ENCODE measurements at regions not wholly inside any gene's neighbourhood (a gene's known extent, or its start where the extent isn't known, plus 50 kb on each side); places are given as distances from the start of the nearest gene placed in this dataset.

- H3K9me3 ChIP-seq (ENCODE audit: control extremely low read depth in 1 of 5, control insufficient read depth in 4 of 5, insufficient read depth in 2 of 5, low read depth in 1 of 5, low read length in 4 of 5): peaks cover 0 to 10% (median 0%) of the 10 kb centered on the region in 5 experiments
- no peaks in the 10 kb centered on the region for H3K36me3 ChIP-seq (ENCODE audit: control insufficient read depth in 4 of 4, insufficient read depth in 4 of 4, low read length in 3 of 4)
- 90% methylated on average over 3 of the region's 3 CpGs for WGBS (ENCODE audit: insufficient coverage)
- ChIA-PET CTCF (no interaction called here), POLR2A (no interaction called here)
- no peak overlapping the region for H3K27ac ChIP-seq (ENCODE audit: insufficient read depth in 1 of 2, low read depth in 1 of 2, low read length in 2 of 2, poor library complexity in 1 of 2, severe bottlenecking in 2 of 2)
- peaks cover 0 to 10% (median 5%) of the 10 kb centered on the region in 4 experiments for H3K4me1 ChIP-seq (ENCODE audit: control extremely low read depth in 1 of 4, control insufficient read depth in 4 of 4, insufficient read depth in 4 of 4, low read length in 3 of 4)
- DNase-seq: no peak
- peaks cover 0 to 28% (median 2%) of the 10 kb centered on the region in 5 experiments for H3K27me3 ChIP-seq (replicated peaks in 2 of 5; ENCODE audit: control insufficient read depth in 4 of 5, insufficient read depth in 5 of 5, low read length in 4 of 5)
- H3K4me3 ChIP-seq (ENCODE audit: control insufficient read depth in 1 of 7, extremely low read depth in 1 of 7, insufficient read depth in 4 of 7, low read depth in 2 of 7, low read length in 6 of 7): no peak overlapping the region
Observed at GRCh38 chr2:16253291-16253690, 312.9 kb downstream of the MYCN start.

- Histone ChIP-seq H3K36me3 (ENCODE audit: control insufficient read depth in 4 of 4, insufficient read depth in 4 of 4, low read length in 3 of 4) (no peaks in the 10 kb centered on the region), H3K4me1 (ENCODE audit: control extremely low read depth in 1 of 4, control insufficient read depth in 4 of 4, insufficient read depth in 4 of 4, low read length in 3 of 4) (peaks cover 0 to 10% (median 5%) of the 10 kb centered on the region in 4 experiments), H3K4me3 (ENCODE audit: control insufficient read depth in 1 of 7, extremely low read depth in 1 of 7, insufficient read depth in 4 of 7, low read depth in 2 of 7, low read length in 6 of 7) (no peak overlapping the region), H3K27ac (ENCODE audit: insufficient read depth in 1 of 2, low read depth in 1 of 2, low read length in 2 of 2, poor library complexity in 1 of 2, severe bottlenecking in 2 of 2) (no peak overlapping the region), H3K27me3 (replicated peaks in 2 of 5; ENCODE audit: control insufficient read depth in 4 of 5, insufficient read depth in 5 of 5, low read length in 4 of 5) (peaks cover 0 to 27% (median 2%) of the 10 kb centered on the region in 5 experiments), H3K9me3 (ENCODE audit: control extremely low read depth in 1 of 5, control insufficient read depth in 4 of 5, insufficient read depth in 2 of 5, low read depth in 1 of 5, low read length in 4 of 5) (peaks cover 0 to 10% (median 0%) of the 10 kb centered on the region in 5 experiments)
- CTCF ChIA-PET: interaction anchor here (0.6 kb wide), 1 partner anchor 484 kb away, joined by 3 read pairs; no protein-coding TSS in a partner anchor
- POLR2A ChIA-PET: no interaction called here
- DNase-seq: no peak
- WGBS (ENCODE audit: insufficient coverage): no CpG with 5 or more reads among the region's 1 CpG
Observed at GRCh38 chr2:16252891-16253290, 312.5 kb downstream of the MYCN start.

- H3K27me3 ChIP-seq (replicated peaks in 2 of 5; ENCODE audit: control insufficient read depth in 4 of 5, insufficient read depth in 5 of 5, low read length in 4 of 5): peaks cover 0 to 27% (median 2%) of the 10 kb centered on the region in 5 experiments
- peaks cover 0 to 4% (median 2%) of the 10 kb centered on the region in 4 experiments for H3K4me1 ChIP-seq (ENCODE audit: control extremely low read depth in 1 of 4, control insufficient read depth in 4 of 4, insufficient read depth in 4 of 4, low read length in 3 of 4)
- no peak for DNase-seq
- ChIA-PET CTCF (interaction anchor here (0.6 kb wide), 1 partner anchor 483 kb away, joined by 3 read pairs; no protein-coding TSS in a partner anchor), POLR2A (no interaction called here)
- H3K9me3 ChIP-seq (ENCODE audit: control extremely low read depth in 1 of 5, control insufficient read depth in 4 of 5, insufficient read depth in 2 of 5, low read depth in 1 of 5, low read length in 4 of 5): peaks cover 0 to 10% (median 0%) of the 10 kb centered on the region in 5 experiments
- H3K27ac ChIP-seq (ENCODE audit: insufficient read depth in 1 of 2, low read depth in 1 of 2, low read length in 2 of 2, poor library complexity in 1 of 2, severe bottlenecking in 2 of 2): no peak overlapping the region
- no peak overlapping the region for H3K4me3 ChIP-seq (ENCODE audit: control insufficient read depth in 1 of 7, extremely low read depth in 1 of 7, insufficient read depth in 4 of 7, low read depth in 2 of 7, low read length in 6 of 7)
- no peaks in the 10 kb centered on the region for H3K36me3 ChIP-seq (ENCODE audit: control insufficient read depth in 4 of 4, insufficient read depth in 4 of 4, low read length in 3 of 4)
- WGBS (ENCODE audit: insufficient coverage): 95% methylated on average over 6 of the region's 9 CpGs
Observed at GRCh38 chr2:16252251-16252650, 311.9 kb downstream of the MYCN start.

GRCh38 chr2:16251511-16252225, 311.3 kb downstream of the MYCN start:
- ChIA-PET CTCF (interaction anchor here (1.5 kb wide), 1 partner anchor 16 kb away, joined by 4 read pairs; no protein-coding TSS in a partner anchor), POLR2A (no interaction called here)
- H3K9me3 ChIP-seq (ENCODE audit: control extremely low read depth in 1 of 5, control insufficient read depth in 4 of 5, insufficient read depth in 2 of 5, low read depth in 1 of 5, low read length in 4 of 5): peaks cover 0 to 10% (median 0%) of the 10 kb centered on the region in 5 experiments
- H3K4me3 ChIP-seq (ENCODE audit: control insufficient read depth in 1 of 7, extremely low read depth in 1 of 7, insufficient read depth in 4 of 7, low read depth in 2 of 7, low read length in 6 of 7): no peak overlapping the region
- 100% methylated on average over 5 of the region's 8 CpGs for WGBS (ENCODE audit: insufficient coverage)
- no peaks in the 10 kb centered on the region for H3K4me1 ChIP-seq (ENCODE audit: control extremely low read depth in 1 of 4, control insufficient read depth in 4 of 4, insufficient read depth in 4 of 4, low read length in 3 of 4)
- H3K27me3 ChIP-seq (replicated peaks in 2 of 5; ENCODE audit: control insufficient read depth in 4 of 5, insufficient read depth in 5 of 5, low read length in 4 of 5): peaks cover 0 to 27% (median 2%) of the 10 kb centered on the region in 5 experiments
- no peaks in the 10 kb centered on the region for H3K36me3 ChIP-seq (ENCODE audit: control insufficient read depth in 4 of 4, insufficient read depth in 4 of 4, low read length in 3 of 4)
- no peak overlapping the region for H3K27ac ChIP-seq (ENCODE audit: insufficient read depth in 1 of 2, low read depth in 1 of 2, low read length in 2 of 2, poor library complexity in 1 of 2, severe bottlenecking in 2 of 2)
- DNase-seq: no peak

GRCh38 chr2:16250886-16251285, 310.5 kb downstream of the MYCN start:
- WGBS (ENCODE audit: insufficient coverage): 100% methylated on average over 4 of the region's 5 CpGs
- ChIA-PET POLR2A (no interaction called here), CTCF (interaction anchor here (1.5 kb wide), 1 partner anchor 15 kb away, joined by 4 read pairs; no protein-coding TSS in a partner anchor)
- no peak overlapping the region for H3K4me3 ChIP-seq (ENCODE audit: control insufficient read depth in 1 of 7, extremely low read depth in 1 of 7, insufficient read depth in 4 of 7, low read depth in 2 of 7, low read length in 6 of 7)
- peaks cover 0 to 10% (median 0%) of the 10 kb centered on the region in 5 experiments for H3K9me3 ChIP-seq (ENCODE audit: control extremely low read depth in 1 of 5, control insufficient read depth in 4 of 5, insufficient read depth in 2 of 5, low read depth in 1 of 5, low read length in 4 of 5)
- no peaks in the 10 kb centered on the region for H3K4me1 ChIP-seq (ENCODE audit: control extremely low read depth in 1 of 4, control insufficient read depth in 4 of 4, insufficient read depth in 4 of 4, low read length in 3 of 4)
- no peaks in the 10 kb centered on the region for H3K36me3 ChIP-seq (ENCODE audit: control insufficient read depth in 4 of 4, insufficient read depth in 4 of 4, low read length in 3 of 4)
- peaks cover 0 to 23% (median 2%) of the 10 kb centered on the region in 5 experiments for H3K27me3 ChIP-seq (replicated peaks in 2 of 5; ENCODE audit: control insufficient read depth in 4 of 5, insufficient read depth in 5 of 5, low read length in 4 of 5)
- no peak overlapping the region for H3K27ac ChIP-seq (ENCODE audit: insufficient read depth in 1 of 2, low read depth in 1 of 2, low read length in 2 of 2, poor library complexity in 1 of 2, severe bottlenecking in 2 of 2)
- no peak for DNase-seq

GRCh38 chr2:16250466-16250865, 310.1 kb downstream of the MYCN start:
- peaks cover 0 to 10% (median 0%) of the 10 kb centered on the region in 5 experiments for H3K9me3 ChIP-seq (ENCODE audit: control extremely low read depth in 1 of 5, control insufficient read depth in 4 of 5, insufficient read depth in 2 of 5, low read depth in 1 of 5, low read length in 4 of 5)
- ChIA-PET CTCF (interaction anchor here (1.5 kb wide), 1 partner anchor 15 kb away, joined by 4 read pairs; no protein-coding TSS in a partner anchor), POLR2A (no interaction called here)
- 95% methylated on average over 5 of the region's 8 CpGs for WGBS (ENCODE audit: insufficient coverage)
- H3K27me3 ChIP-seq (replicated peaks in 2 of 5; ENCODE audit: control insufficient read depth in 4 of 5, insufficient read depth in 5 of 5, low read length in 4 of 5): peaks cover 0 to 19% (median 2%) of the 10 kb centered on the region in 5 experiments
- H3K4me3 ChIP-seq (ENCODE audit: control insufficient read depth in 1 of 7, extremely low read depth in 1 of 7, insufficient read depth in 4 of 7, low read depth in 2 of 7, low read length in 6 of 7): no peak overlapping the region
- no peak overlapping the region for H3K27ac ChIP-seq (ENCODE audit: insufficient read depth in 1 of 2, low read depth in 1 of 2, low read length in 2 of 2, poor library complexity in 1 of 2, severe bottlenecking in 2 of 2)
- no peak for DNase-seq
- no peaks in the 10 kb centered on the region for H3K4me1 ChIP-seq (ENCODE audit: control extremely low read depth in 1 of 4, control insufficient read depth in 4 of 4, insufficient read depth in 4 of 4, low read length in 3 of 4)
- H3K36me3 ChIP-seq (ENCODE audit: control insufficient read depth in 4 of 4, insufficient read depth in 4 of 4, low read length in 3 of 4): no peaks in the 10 kb centered on the region

GRCh38 chr2:16250056-16250425, 309.7 kb downstream of the MYCN start:
- no peak for DNase-seq
- CTCF ChIA-PET: interaction anchor here (0.8 to 1.5 kb wide), 2 partner anchors 14 to 33 kb away, joined by 3 to 4 read pairs; no protein-coding TSS in a partner anchor
- H3K9me3 ChIP-seq (ENCODE audit: control extremely low read depth in 1 of 5, control insufficient read depth in 4 of 5, insufficient read depth in 2 of 5, low read depth in 1 of 5, low read length in 4 of 5): peaks cover 0 to 8% (median 0%) of the 10 kb centered on the region in 5 experiments
- no peaks in the 10 kb centered on the region for H3K4me1 ChIP-seq (ENCODE audit: control extremely low read depth in 1 of 4, control insufficient read depth in 4 of 4, insufficient read depth in 4 of 4, low read length in 3 of 4)
- H3K27me3 ChIP-seq (replicated peaks in 2 of 5; ENCODE audit: control insufficient read depth in 4 of 5, insufficient read depth in 5 of 5, low read length in 4 of 5): peaks cover 0 to 15% (median 2%) of the 10 kb centered on the region in 5 experiments
- 93% methylated on average over 1 of the region's 1 CpG for WGBS (ENCODE audit: insufficient coverage)
- POLR2A ChIA-PET: no interaction called here
- H3K4me3 ChIP-seq (ENCODE audit: control insufficient read depth in 1 of 7, extremely low read depth in 1 of 7, insufficient read depth in 4 of 7, low read depth in 2 of 7, low read length in 6 of 7): no peak overlapping the region
- no peak overlapping the region for H3K27ac ChIP-seq (ENCODE audit: insufficient read depth in 1 of 2, low read depth in 1 of 2, low read length in 2 of 2, poor library complexity in 1 of 2, severe bottlenecking in 2 of 2)
- H3K36me3 ChIP-seq (ENCODE audit: control insufficient read depth in 4 of 4, insufficient read depth in 4 of 4, low read length in 3 of 4): no peaks in the 10 kb centered on the region

All from common myeloid progenitor, CD34-positive (primary cell).